ENCODE measurements at regions not wholly inside any gene's neighbourhood (a gene's known extent, or its start where the extent isn't known, plus 50 kb on each side); places are given as distances from the start of the nearest gene placed in this dataset.
"Not testable (repeated sequence)": the region's sequence is repeated elsewhere in the genome, so short reads cannot be mapped to it uniquely, and the experiment has no call there.

- no peak for DNase-seq
Measured at GRCh38 chr12:28776913-28777422, 372.1 kb upstream of the FAR2 start.

GRCh38 chr12:28777603-28778365 lies 371.3 kb upstream of the FAR2 start:
- DNase-seq = no peak

- DNase-seq = no peak
Measured at GRCh38 chr12:28780096-28780495, 369.0 kb upstream of the FAR2 start.

- no peak for DNase-seq
Measured at GRCh38 chr12:28780960-28781359, 368.1 kb upstream of the FAR2 start.

- no peak for DNase-seq
Measured at GRCh38 chr12:28781671-28782652, 367.1 kb upstream of the FAR2 start.

- DNase-seq = no peak
Measured at GRCh38 chr12:28782812-28783211, 366.3 kb upstream of the FAR2 start.

GRCh38 chr12:28787151-28787550 lies 361.9 kb upstream of the FAR2 start:
- DNase-seq = no peak

- not testable (repeated sequence) for DNase-seq
Measured at GRCh38 chr12:28788256-28788655, 360.8 kb upstream of the FAR2 start.

GRCh38 chr12:28793581-28794151 lies 355.4 kb upstream of the FAR2 start:
- DNase-seq = no peak

- DNase-seq = no peak
Measured at GRCh38 chr12:28794211-28794610, 354.9 kb upstream of the FAR2 start.

GRCh38 chr12:28794786-28795185 lies 354.3 kb upstream of the FAR2 start:
- no peak for DNase-seq

- no peak for DNase-seq
Measured at GRCh38 chr12:28795311-28795710, 353.8 kb upstream of the FAR2 start.

GRCh38 chr12:28799348-28799747 lies 349.7 kb upstream of the FAR2 start:
- DNase-seq = no peak

GRCh38 chr12:28800129-28800528 lies 348.9 kb upstream of the FAR2 start:
- DNase-seq = no peak

- no peak for DNase-seq
Measured at GRCh38 chr12:28802706-28803438, 346.2 kb upstream of the FAR2 start.

- DNase-seq = no peak
Measured at GRCh38 chr12:28807535-28807934, 341.5 kb upstream of the FAR2 start.

- DNase-seq = no peak
Measured at GRCh38 chr12:28811457-28811856, 337.6 kb upstream of the FAR2 start.

- no peak for DNase-seq
Measured at GRCh38 chr12:28814246-28814645, 334.8 kb upstream of the FAR2 start.

GRCh38 chr12:28817524-28817923 lies 331.6 kb upstream of the FAR2 start:
- DNase-seq = no peak

- no peak for DNase-seq
Measured at GRCh38 chr12:28824193-28824846, 324.8 kb upstream of the FAR2 start.

- DNase-seq = no peak
Measured at GRCh38 chr12:28824849-28825248, 324.2 kb upstream of the FAR2 start.

- no peak for DNase-seq
Measured at GRCh38 chr12:28826766-28827165, 322.3 kb upstream of the FAR2 start.

All from NCI-H345 (cell line).